ENCODE measurements at regions not wholly inside any gene's neighbourhood (a gene's known extent, or its start where the extent isn't known, plus 50 kb on each side); places are given as distances from the start of the nearest gene placed in this dataset.
"Not testable (repeated sequence)": the region's sequence is repeated elsewhere in the genome, so short reads cannot be mapped to it uniquely, and the experiment has no call there.

- H3K4me1 ChIP-seq (replicated peaks); H3K4me3 ChIP-seq; H3K9me3 ChIP-seq (replicated peaks); H3K27me3 ChIP-seq (replicated peaks); H3K27ac ChIP-seq; H3K36me3 ChIP-seq; DNase-seq (ENCODE audit: low read depth in 1 of 2, low spot score in 2 of 2): not testable (repeated sequence)
These were observed 51.9 kb upstream of the MFGE8 start for GRCh38 chr15:88965097-88965496.

DNA sequence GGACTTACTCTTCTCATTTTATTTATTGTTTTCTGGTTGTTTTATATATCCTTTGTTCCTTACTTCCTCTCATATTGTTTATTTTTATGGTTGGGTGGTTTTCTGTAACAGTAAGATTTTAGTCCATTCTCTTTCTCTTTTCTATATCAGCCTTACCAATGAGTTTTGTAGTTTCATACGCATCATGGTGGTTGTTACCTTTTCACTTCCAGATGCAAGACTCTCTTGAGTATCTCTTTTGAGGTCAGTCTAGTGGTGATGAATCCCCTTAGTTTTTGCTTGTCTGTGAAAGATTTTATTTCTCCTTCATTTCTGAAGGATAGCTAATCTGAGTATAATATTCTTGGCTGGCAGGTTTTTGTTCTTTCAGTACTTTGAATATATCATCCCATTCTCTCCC is 57.1 kb upstream of the MFGE8 start:
- Histone ChIP-seq H3K27me3 (replicated peaks) (no peaks in the 10 kb centered on the region), H3K36me3 (no peaks in the 10 kb centered on the region), H3K4me3 (no peak overlapping the region), H3K4me1 (replicated peaks) (no peaks in the 10 kb centered on the region), H3K27ac (no peak overlapping the region), H3K9me3 (replicated peaks) (0 out of 2 replicates have a peak, but pooled peaks cover 3% of the 10 kb centered on the region)
- no peak for DNase-seq (ENCODE audit: low read depth in 1 of 2, low spot score in 2 of 2)

DNA sequence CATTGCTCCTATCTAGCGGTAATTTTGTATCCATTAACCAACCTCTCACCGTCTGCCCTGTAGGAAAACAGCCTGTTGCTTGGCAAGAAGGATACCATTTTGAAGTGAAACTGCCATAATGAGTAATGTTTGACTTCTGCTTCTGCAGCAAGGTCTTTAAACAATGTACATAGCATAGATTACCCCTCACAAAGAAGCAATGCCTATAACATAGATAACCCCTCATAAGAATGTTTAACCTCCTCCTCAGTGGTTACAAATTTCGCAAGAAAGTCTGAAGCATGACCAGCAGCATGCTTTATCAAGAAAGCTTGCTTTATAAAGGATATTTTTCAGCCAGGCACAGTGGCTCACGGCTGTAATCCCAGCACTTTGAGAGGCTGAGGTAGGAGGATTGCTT is 61.2 kb upstream of the MFGE8 start:
- DNase-seq (ENCODE audit: low read depth in 1 of 2, low spot score in 2 of 2) = no peak
- H3K4me3 ChIP-seq = no peak overlapping the region
- H3K9me3 ChIP-seq (replicated peaks) = no peaks in the 10 kb centered on the region; the same call in 1 of the 2 replicates
- H3K36me3 ChIP-seq = no peaks in the 10 kb centered on the region
- H3K4me1 ChIP-seq (replicated peaks) = no peaks in the 10 kb centered on the region
- H3K27me3 ChIP-seq (replicated peaks) = no peaks in the 10 kb centered on the region
- H3K27ac ChIP-seq = no peak overlapping the region

- DNase-seq (ENCODE audit: low read depth in 1 of 2, low spot score in 2 of 2) = no peak
- no peaks in the 10 kb centered on the region for H3K4me1 ChIP-seq (replicated peaks)
- no peak overlapping the region for H3K27ac ChIP-seq
- no peak overlapping the region for H3K4me3 ChIP-seq
- H3K27me3 ChIP-seq (replicated peaks) = no peaks in the 10 kb centered on the region
- H3K9me3 ChIP-seq (replicated peaks) = no peaks in the 10 kb centered on the region; the same call in 1 of the 2 replicates
- no peaks in the 10 kb centered on the region for H3K36me3 ChIP-seq
These were observed 62.7 kb upstream of the MFGE8 start for GRCh38 chr15:88975891-88976290.

DNA sequence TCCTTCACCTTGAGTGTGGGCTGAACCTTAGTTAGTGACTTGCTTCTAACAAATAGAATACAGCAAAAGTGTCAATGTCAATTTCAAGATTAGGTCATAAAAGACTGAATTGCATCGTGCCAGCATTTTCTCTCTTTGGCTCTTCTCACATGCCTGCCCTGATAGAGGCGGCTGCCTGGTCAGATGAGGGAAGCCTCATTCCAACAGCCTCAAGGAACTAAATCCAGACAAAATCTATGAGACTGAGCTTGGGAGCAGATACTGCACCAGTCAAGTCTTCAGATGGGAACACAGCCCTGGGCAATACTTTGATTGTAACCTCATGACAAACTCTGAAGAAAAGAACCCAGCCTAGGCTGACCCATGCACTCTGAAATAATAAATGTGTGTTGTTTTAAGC is 63.5 kb upstream of the MFGE8 start:
- no peaks in the 10 kb centered on the region for H3K27me3 ChIP-seq (replicated peaks)
- no peak for DNase-seq (ENCODE audit: low read depth in 1 of 2, low spot score in 2 of 2)
- H3K9me3 ChIP-seq (replicated peaks) = no peaks in the 10 kb centered on the region; the same call in 1 of the 2 replicates

GRCh38 chr15:88979674-88980073 is 66.5 kb upstream of the MFGE8 start:
- Histone ChIP-seq H3K9me3 (replicated peaks) (no peaks in the 10 kb centered on the region; the same call in 1 of the 2 replicates), H3K4me1 (replicated peaks) (peaks cover 18% of the 10 kb centered on the region), H3K36me3 (no peaks in the 10 kb centered on the region), H3K27ac (no peak overlapping the region), H3K4me3 (no peak overlapping the region), H3K27me3 (replicated peaks) (no peaks in the 10 kb centered on the region)
- DNase-seq (ENCODE audit: low read depth in 1 of 2, low spot score in 2 of 2) = no peak

More for the DNA sequence above, 63.5 kb upstream of the MFGE8 start:
- Histone ChIP-seq H3K4me1 (replicated peaks) (peaks cover 3% of the 10 kb centered on the region), H3K4me3 (no peak overlapping the region), H3K36me3 (no peaks in the 10 kb centered on the region), H3K27ac (no peak overlapping the region)

DNA sequence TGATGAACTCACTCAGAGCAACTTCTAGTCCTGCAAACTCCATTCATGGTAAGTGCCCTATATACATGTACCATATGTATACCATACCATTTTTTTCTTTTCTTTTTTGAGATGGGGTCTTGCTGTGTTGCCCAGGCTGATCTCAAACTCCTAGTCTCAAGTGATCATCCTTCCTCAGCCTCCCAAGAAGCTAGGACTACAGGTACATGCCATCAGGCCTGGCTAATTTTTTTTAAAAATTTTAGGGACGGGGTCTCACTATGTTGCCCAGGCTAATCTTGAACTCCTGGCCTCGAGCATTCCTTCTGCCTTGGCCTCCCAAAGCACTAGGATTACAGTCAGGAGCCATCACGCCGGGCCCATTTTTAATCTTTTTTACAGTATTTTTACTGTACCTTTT is 67.3 kb upstream of the MFGE8 start:
- Histone ChIP-seq H3K9me3 (replicated peaks) (no peaks in the 10 kb centered on the region; the same call in 1 of the 2 replicates), H3K4me1 (replicated peaks) (peaks cover 18% of the 10 kb centered on the region), H3K4me3 (no peak overlapping the region), H3K27me3 (replicated peaks) (no peaks in the 10 kb centered on the region), H3K36me3 (no peaks in the 10 kb centered on the region), H3K27ac (no peak overlapping the region)
- no peak for DNase-seq (ENCODE audit: low read depth in 1 of 2, low spot score in 2 of 2)

GRCh38 chr15:88981244-88982215 is 68.4 kb upstream of the MFGE8 start:
- no peak overlapping the region for H3K4me3 ChIP-seq
- no peaks in the 10 kb centered on the region for H3K36me3 ChIP-seq
- no peak for DNase-seq (ENCODE audit: low read depth in 1 of 2, low spot score in 2 of 2)
- H3K9me3 ChIP-seq (replicated peaks) = no peaks in the 10 kb centered on the region
- no peaks in the 10 kb centered on the region for H3K27me3 ChIP-seq (replicated peaks)
- no peak overlapping the region for H3K27ac ChIP-seq
- H3K4me1 ChIP-seq (replicated peaks) = peaks cover 18% of the 10 kb centered on the region

GRCh38 chr15:88982304-88982945 is 69.2 kb upstream of the MFGE8 start:
- peaks cover 26% of the 10 kb centered on the region for H3K4me1 ChIP-seq (replicated peaks)
- H3K36me3 ChIP-seq = no peaks in the 10 kb centered on the region
- no peak overlapping the region for H3K4me3 ChIP-seq
- H3K27ac ChIP-seq = no peak overlapping the region
- no peaks in the 10 kb centered on the region for H3K9me3 ChIP-seq (replicated peaks)
- H3K27me3 ChIP-seq (replicated peaks) = no peaks in the 10 kb centered on the region
- DNase-seq (ENCODE audit: low read depth in 1 of 2, low spot score in 2 of 2) = no peak

DNA sequence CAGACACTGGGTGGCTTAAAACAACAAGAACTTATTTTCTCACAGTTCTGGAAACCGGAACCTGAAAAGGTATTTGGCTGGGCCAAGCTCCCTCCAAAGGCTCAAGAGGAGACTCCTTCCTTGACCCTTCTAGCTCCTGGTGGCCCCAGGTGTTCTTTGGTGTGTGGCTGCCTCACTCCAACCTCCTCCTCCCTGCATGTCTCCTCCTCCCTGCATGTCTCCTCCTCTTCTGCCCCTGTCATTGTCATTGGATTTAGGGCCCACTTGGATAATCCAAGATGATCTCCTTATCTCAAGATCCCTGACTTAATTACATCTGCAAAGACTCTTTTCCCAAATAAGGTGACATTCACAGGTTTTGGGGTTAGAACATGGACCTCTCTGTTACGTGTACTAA is 69.8 kb upstream of the MFGE8 start:
- Histone ChIP-seq H3K4me1 (replicated peaks) (peaks cover 31% of the 10 kb centered on the region), H3K27ac (no peak overlapping the region)
- DNase-seq (ENCODE audit: low read depth in 1 of 2, low spot score in 2 of 2) = no peak

GRCh38 chr15:88983861-88984429 is 70.8 kb upstream of the MFGE8 start:
- Histone ChIP-seq H3K27ac (no peak overlapping the region), H3K4me3 (no peak overlapping the region)

More for the DNA sequence above, 69.8 kb upstream of the MFGE8 start:
- Histone ChIP-seq H3K9me3 (replicated peaks) (no peaks in the 10 kb centered on the region), H3K4me3 (no peak overlapping the region), H3K36me3 (no peaks in the 10 kb centered on the region), H3K27me3 (replicated peaks) (no peaks in the 10 kb centered on the region)

GRCh38 chr15:88985547-88986393 is 72.6 kb upstream of the MFGE8 start:
- Histone ChIP-seq H3K36me3 (no peaks in the 10 kb centered on the region), H3K4me1 (replicated peaks) (peaks cover 58% of the 10 kb centered on the region)

More at GRCh38 chr15:88983861-88984429, 70.8 kb upstream of the MFGE8 start:
- Histone ChIP-seq H3K4me1 (replicated peaks) (peaks cover 41% of the 10 kb centered on the region), H3K27me3 (replicated peaks) (no peaks in the 10 kb centered on the region), H3K36me3 (no peaks in the 10 kb centered on the region), H3K9me3 (replicated peaks) (no peaks in the 10 kb centered on the region)
- DNase-seq (ENCODE audit: low read depth in 1 of 2, low spot score in 2 of 2) = no peak

GRCh38 chr15:88986949-88987590 is 73.9 kb upstream of the MFGE8 start:
- peak overlapping the region; percentile 75 for H3K27ac ChIP-seq
- H3K9me3 ChIP-seq (replicated peaks) = no peaks in the 10 kb centered on the region
- DNase-seq (ENCODE audit: low read depth in 1 of 2, low spot score in 2 of 2) = no peak
- no peaks in the 10 kb centered on the region for H3K36me3 ChIP-seq
- H3K27me3 ChIP-seq (replicated peaks) = no peaks in the 10 kb centered on the region
- H3K4me1 ChIP-seq (replicated peaks) = peaks cover 64% of the 10 kb centered on the region
- no peak overlapping the region for H3K4me3 ChIP-seq

More at GRCh38 chr15:88985547-88986393, 72.6 kb upstream of the MFGE8 start:
- Histone ChIP-seq H3K27ac (no peak overlapping the region), H3K9me3 (replicated peaks) (no peaks in the 10 kb centered on the region), H3K27me3 (replicated peaks) (no peaks in the 10 kb centered on the region), H3K4me3 (no peak overlapping the region)
- DNase-seq (ENCODE audit: low read depth in 1 of 2, low spot score in 2 of 2) = no peak

Data from SJSA1 (cell line).